HCT116 (cell line): ENCODE measurements at regions not wholly inside any gene's neighbourhood (a gene's known extent, or its start where the extent isn't known, plus 50 kb on each side); places are given as distances from the start of the nearest gene placed in this dataset.

Experiments
- ATF3 ChIP-seq: IDR thresholded peaks from 2 replicates; pipeline ENCODE4 v1.6.1; 2012
- CTCF ChIP-seq, 3 experiments: fragments of 200-600 bp in 1 of 3; sonication (generic) in 1 of 3; IDR thresholded peaks in 2 of 3; conservative IDR thresholded peaks in 1 of 3; 2 replicates each; pipeline ENCODE4 v1.5.1; 2012 to 2017; ENCODE audit warnings: low read depth in 2 of 3, low read length in 2 of 3, antibody characterized with exemption in 1 of 3, borderline replicate concordance in 1 of 3, control low read depth in 1 of 3, mild to moderate bottlenecking in 1 of 3, mixed read lengths in 1 of 3, mixed run types in 1 of 3, moderate library complexity in 1 of 3; ENCODE audit not compliant: insufficient read depth in 1 of 3
- POLR2A ChIP-seq: IDR thresholded peaks from 2 replicates; pipeline ENCODE4 v1.7.0; 2011; ENCODE audit warnings: borderline replicate concordance; ENCODE audit not compliant: insufficient read depth, insufficient read length; ENCODE audit errors: extremely low read depth
- RAD21 ChIP-seq: IDR thresholded peaks from 2 replicates; pipeline ENCODE4 v1.6.1; 2012; ENCODE audit warnings: low read depth, mild to moderate bottlenecking
- ZBTB33 ChIP-seq: IDR thresholded peaks from 2 replicates; pipeline ENCODE4 v1.6.1; 2011; ENCODE audit warnings: mild to moderate bottlenecking, low read length, moderate library complexity; ENCODE audit not compliant: insufficient replicate concordance; ENCODE audit errors: extremely low read depth
- ZFX ChIP-seq: fragments of 450-650 bp; IDR thresholded peaks from 2 replicates; pipeline ENCODE4 v1.6.1; 2017

GRCh38 chr5:115355767-115356381 is 59.4 kb upstream of the CCDC112 start:
- TF ChIP-seq ZBTB33 (no peak), ZFX (no peak), POLR2A (no peak), CTCF (IDR thresholded peaks at IDR 0.05 in 2 of 3, conservative IDR thresholded peaks at IDR 0.05 in 1 of 3; ENCODE audit: borderline replicate concordance in 1 of 3, insufficient read depth in 1 of 3, low read depth in 2 of 3, low read length in 2 of 3) (no peak), RAD21 (no peak), ATF3 (no peak)
